ENCODE measurements at regions not wholly inside any gene's neighbourhood (a gene's known extent, or its start where the extent isn't known, plus 50 kb on each side); places are given as distances from the start of the nearest gene placed in this dataset.
"Not testable (repeated sequence)": the region's sequence is repeated elsewhere in the genome, so short reads cannot be mapped to it uniquely, and the experiment has no call there.

GRCh38 chr1:121448851-121449250 is 264.1 kb downstream of the SRGAP2C start:
- Mint-ChIP-seq H3K9me3 (ENCODE audit: low read depth, unreplicated experiment) (no peaks in the 10 kb centered on the region), H3K27ac (ENCODE audit: unreplicated experiment) (no peak overlapping the region), H3K27me3 (ENCODE audit: unreplicated experiment) (no peaks in the 10 kb centered on the region), H3K4me3 (ENCODE audit: low read depth, unreplicated experiment) (no peak overlapping the region), H3K36me3 (ENCODE audit: insufficient read depth, unreplicated experiment) (no peaks in the 10 kb centered on the region), H3K4me1 (ENCODE audit: low read depth, unreplicated experiment) (no peaks in the 10 kb centered on the region)
- CTCF ChIA-PET = no interaction called here
- BruUV-seq (replicated peaks) = no TSS peak
- intact Hi-C loops (cut with micrococcal nuclease; ENCODE audit: unreplicated experiment) = loop anchor here (5.0 kb wide), 1 partner anchor 73 kb away; no protein-coding TSS in a partner anchor
- DNase-seq = no peak
- TF ChIP-seq, protein P1, sequence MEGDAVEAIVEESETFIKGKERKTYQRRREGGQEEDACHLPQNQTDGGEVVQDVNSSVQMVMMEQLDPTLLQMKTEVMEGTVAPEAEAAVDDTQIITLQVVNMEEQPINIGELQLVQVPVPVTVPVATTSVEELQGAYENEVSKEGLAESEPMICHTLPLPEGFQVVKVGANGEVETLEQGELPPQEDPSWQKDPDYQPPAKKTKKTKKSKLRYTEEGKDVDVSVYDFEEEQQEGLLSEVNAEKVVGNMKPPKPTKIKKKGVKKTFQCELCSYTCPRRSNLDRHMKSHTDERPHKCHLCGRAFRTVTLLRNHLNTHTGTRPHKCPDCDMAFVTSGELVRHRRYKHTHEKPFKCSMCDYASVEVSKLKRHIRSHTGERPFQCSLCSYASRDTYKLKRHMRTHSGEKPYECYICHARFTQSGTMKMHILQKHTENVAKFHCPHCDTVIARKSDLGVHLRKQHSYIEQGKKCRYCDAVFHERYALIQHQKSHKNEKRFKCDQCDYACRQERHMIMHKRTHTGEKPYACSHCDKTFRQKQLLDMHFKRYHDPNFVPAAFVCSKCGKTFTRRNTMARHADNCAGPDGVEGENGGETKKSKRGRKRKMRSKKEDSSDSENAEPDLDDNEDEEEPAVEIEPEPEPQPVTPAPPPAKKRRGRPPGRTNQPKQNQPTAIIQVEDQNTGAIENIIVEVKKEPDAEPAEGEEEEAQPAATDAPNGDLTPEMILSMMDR (IDR thresholded peaks at IDR 0.05; ENCODE audit: unreplicated experiment) = no peak

DNA sequence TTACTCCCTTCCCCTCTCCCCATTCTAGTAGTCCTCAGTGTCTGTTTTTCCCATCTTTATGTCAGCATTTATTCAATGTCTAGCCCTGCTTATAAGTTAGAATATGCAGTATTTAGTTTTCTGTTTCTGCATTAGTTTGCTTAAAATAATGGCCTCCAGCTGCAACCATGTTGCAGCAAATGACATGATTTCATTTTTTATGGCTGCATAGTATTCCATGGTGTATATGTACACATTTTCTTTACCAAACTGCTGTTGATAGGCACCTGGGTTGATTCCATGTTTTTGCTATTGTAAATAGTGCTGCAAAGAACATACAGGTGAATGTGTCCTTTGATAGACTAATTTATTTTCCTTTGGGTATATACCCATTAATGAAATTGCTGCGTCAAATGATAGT is 267.7 kb downstream of the SRGAP2C start:
- BruUV-seq (replicated peaks) = no TSS peak
- Mint-ChIP-seq H3K27me3 (ENCODE audit: unreplicated experiment) (no peaks in the 10 kb centered on the region), H3K27ac (ENCODE audit: unreplicated experiment) (no peak overlapping the region), H3K36me3 (ENCODE audit: insufficient read depth, unreplicated experiment) (no peaks in the 10 kb centered on the region), H3K4me3 (ENCODE audit: low read depth, unreplicated experiment) (no peak overlapping the region), H3K4me1 (ENCODE audit: low read depth, unreplicated experiment) (no peaks in the 10 kb centered on the region), H3K9me3 (ENCODE audit: low read depth, unreplicated experiment) (no peaks in the 10 kb centered on the region)
- CTCF ChIA-PET = no interaction called here
- intact Hi-C loops (cut with micrococcal nuclease; ENCODE audit: unreplicated experiment) = loop anchor here (10.0 kb wide), 1 partner anchor 52 kb away; no protein-coding TSS in a partner anchor
- DNase-seq = no peak
- TF ChIP-seq, protein P1 (IDR thresholded peaks at IDR 0.05; ENCODE audit: unreplicated experiment) = no peak

DNA sequence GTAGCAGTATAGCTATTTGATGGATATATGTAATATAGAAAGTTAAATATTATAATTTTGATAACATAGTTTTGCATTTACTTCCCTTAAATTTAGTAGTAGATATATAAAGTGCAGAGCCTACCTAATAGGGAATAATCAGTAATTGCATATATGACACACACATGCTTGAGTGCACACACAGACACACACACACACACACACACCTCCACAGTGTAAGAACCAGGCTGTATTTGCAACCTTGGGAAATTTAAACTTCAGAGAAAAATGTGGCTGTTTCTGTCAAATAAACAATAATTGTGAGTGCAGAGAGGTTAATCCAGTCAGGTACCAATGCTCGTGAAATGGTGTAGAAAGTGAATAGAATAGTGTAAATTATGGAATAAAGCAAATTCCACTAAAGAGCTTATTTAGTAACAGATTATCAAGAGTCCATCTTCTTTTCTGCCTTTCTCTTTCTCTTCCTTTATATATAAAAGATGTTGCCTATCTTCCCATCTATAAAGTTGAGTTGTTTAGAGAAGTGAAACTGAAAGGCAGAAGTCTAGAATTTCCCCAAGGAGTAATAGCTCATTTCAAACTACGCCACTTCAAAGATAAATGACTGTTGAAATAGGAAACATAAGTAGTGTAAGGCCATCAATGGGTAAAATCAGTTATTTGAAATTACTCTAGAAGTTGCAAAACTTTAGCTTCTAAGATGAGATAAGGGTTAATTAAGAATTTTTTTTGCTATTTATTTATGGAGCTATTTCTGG is 273.7 kb downstream of the SRGAP2C start:
- no peak for DNase-seq
- Mint-ChIP-seq H3K4me3 (ENCODE audit: low read depth, unreplicated experiment) (no peak overlapping the region), H3K27me3 (ENCODE audit: unreplicated experiment) (no peaks in the 10 kb centered on the region), H3K27ac (ENCODE audit: unreplicated experiment) (no peak overlapping the region), H3K4me1 (ENCODE audit: low read depth, unreplicated experiment) (no peaks in the 10 kb centered on the region), H3K9me3 (ENCODE audit: low read depth, unreplicated experiment) (no peaks in the 10 kb centered on the region), H3K36me3 (ENCODE audit: insufficient read depth, unreplicated experiment) (no peaks in the 10 kb centered on the region)
- TF ChIP-seq, protein P1 (IDR thresholded peaks at IDR 0.05; ENCODE audit: unreplicated experiment) = no peak
- CTCF ChIA-PET = no interaction called here
- intact Hi-C loops (cut with micrococcal nuclease; ENCODE audit: unreplicated experiment) = loop anchor here (10.0 kb wide), 1 partner anchor 46 kb away; no protein-coding TSS in a partner anchor
- BruUV-seq (replicated peaks) = no TSS peak

- Mint-ChIP-seq H3K4me3 (ENCODE audit: low read depth, unreplicated experiment) (no peak overlapping the region), H3K4me1 (ENCODE audit: low read depth, unreplicated experiment) (no peaks in the 10 kb centered on the region), H3K27ac (ENCODE audit: unreplicated experiment) (no peak overlapping the region), H3K27me3 (ENCODE audit: unreplicated experiment) (no peaks in the 10 kb centered on the region), H3K9me3 (ENCODE audit: low read depth, unreplicated experiment) (no peaks in the 10 kb centered on the region), H3K36me3 (ENCODE audit: insufficient read depth, unreplicated experiment) (no peaks in the 10 kb centered on the region)
- no TSS peak for BruUV-seq (replicated peaks)
- CTCF ChIA-PET = no interaction called here
- intact Hi-C loops (cut with micrococcal nuclease; ENCODE audit: unreplicated experiment) = loop anchor here (10.0 kb wide), 1 partner anchor 46 kb away; no protein-coding TSS in a partner anchor
- no peak for DNase-seq
- TF ChIP-seq, protein P1 (IDR thresholded peaks at IDR 0.05; ENCODE audit: unreplicated experiment) = no peak
These were observed 274.5 kb downstream of the SRGAP2C start for GRCh38 chr1:121459235-121459634.

GRCh38 chr1:121469395-121469794 is 284.6 kb downstream of the SRGAP2C start:
- CTCF ChIA-PET; H3K9me3 Mint-ChIP-seq (ENCODE audit: low read depth, unreplicated experiment); BruUV-seq (replicated peaks); H3K27me3 Mint-ChIP-seq (ENCODE audit: unreplicated experiment); H3K27ac Mint-ChIP-seq (ENCODE audit: unreplicated experiment); H3K4me1 Mint-ChIP-seq (ENCODE audit: low read depth, unreplicated experiment); H3K4me3 Mint-ChIP-seq (ENCODE audit: low read depth, unreplicated experiment); H3K36me3 Mint-ChIP-seq (ENCODE audit: insufficient read depth, unreplicated experiment); DNase-seq: not testable (repeated sequence)
- intact Hi-C loops (cut with micrococcal nuclease; ENCODE audit: unreplicated experiment) = loop anchor here (5.0 to 10.0 kb wide), 2 partner anchors 48 to 55 kb away; no protein-coding TSS in a partner anchor

GRCh38 chr1:121470401-121470800 is 285.6 kb downstream of the SRGAP2C start:
- H3K4me1 Mint-ChIP-seq (ENCODE audit: low read depth, unreplicated experiment); H3K36me3 Mint-ChIP-seq (ENCODE audit: insufficient read depth, unreplicated experiment); H3K27me3 Mint-ChIP-seq (ENCODE audit: unreplicated experiment); intact Hi-C loops (cut with micrococcal nuclease; ENCODE audit: unreplicated experiment); H3K27ac Mint-ChIP-seq (ENCODE audit: unreplicated experiment); BruUV-seq (replicated peaks); H3K4me3 Mint-ChIP-seq (ENCODE audit: low read depth, unreplicated experiment); CTCF ChIA-PET; H3K9me3 Mint-ChIP-seq (ENCODE audit: low read depth, unreplicated experiment); DNase-seq: not testable (repeated sequence)

Measured in Calu3 (cell line).